ENCODE measurements at regions not wholly inside any gene's neighbourhood (a gene's known extent, or its start where the extent isn't known, plus 50 kb on each side); places are given as distances from the start of the nearest gene placed in this dataset.
A peak's percentile ranks its signal among the peaks of the same experiment; 100 is the strongest.
"Not testable (repeated sequence)": the region's sequence is repeated elsewhere in the genome, so short reads cannot be mapped to it uniquely, and the experiment has no call there.

DNA sequence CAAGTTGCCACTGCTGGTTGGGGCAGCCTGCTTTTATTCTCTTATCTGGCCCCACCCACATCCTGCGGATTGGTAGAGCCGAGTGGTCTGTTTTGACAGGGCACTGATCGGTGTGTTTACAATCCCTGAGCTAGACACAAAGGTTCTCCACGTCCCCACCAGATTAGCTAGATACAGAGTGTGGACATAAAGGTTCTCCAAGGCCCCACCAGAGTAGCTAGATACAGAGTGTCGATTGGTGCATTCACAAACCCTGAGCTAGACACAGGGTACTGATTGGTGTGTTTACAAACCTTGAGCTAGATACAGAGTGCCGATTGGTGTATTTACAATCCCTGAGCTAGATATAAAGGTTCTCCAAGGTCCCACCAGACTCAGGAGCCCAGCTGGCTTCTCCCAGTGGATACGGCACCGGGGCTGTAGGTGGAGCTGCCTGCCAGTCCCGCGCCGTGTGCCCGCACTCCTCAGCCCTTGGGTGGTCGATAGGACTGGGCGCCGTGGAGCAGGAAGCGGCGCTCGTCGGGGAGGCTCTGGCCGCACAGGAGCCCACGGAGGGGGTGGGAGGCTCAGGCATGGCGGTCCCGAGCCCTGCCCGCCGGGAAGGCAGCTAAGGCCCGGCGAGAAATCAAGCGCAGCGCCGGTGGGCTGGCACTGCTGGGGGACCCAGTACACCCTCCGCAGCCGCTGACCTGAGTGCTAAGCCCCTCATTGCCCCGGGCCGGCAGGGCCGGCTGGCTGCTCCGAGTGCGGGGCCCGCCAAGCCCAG, 157.8 kb upstream of the PPP1R3A start:
- DNase-seq = not testable (repeated sequence)

DNA sequence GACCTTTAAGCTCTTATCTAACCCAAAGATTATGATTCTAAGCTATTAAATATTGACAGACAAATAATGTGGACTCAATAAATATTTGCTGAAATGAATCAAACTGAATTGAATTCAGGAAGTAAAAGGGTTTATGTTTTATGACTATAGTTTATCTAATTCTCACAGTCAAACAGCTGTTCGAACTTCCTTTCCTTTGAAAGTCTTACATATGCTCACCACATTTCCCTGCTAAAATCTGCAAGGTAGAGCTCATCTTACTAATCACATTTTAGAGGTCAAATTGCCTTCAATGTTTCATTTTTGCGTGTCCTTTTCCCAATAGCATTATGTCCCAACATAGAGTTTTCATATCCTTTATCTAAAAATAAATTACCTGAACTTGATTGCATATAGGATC, 154.9 kb upstream of the PPP1R3A start:
- DNase-seq = no peak

DNA sequence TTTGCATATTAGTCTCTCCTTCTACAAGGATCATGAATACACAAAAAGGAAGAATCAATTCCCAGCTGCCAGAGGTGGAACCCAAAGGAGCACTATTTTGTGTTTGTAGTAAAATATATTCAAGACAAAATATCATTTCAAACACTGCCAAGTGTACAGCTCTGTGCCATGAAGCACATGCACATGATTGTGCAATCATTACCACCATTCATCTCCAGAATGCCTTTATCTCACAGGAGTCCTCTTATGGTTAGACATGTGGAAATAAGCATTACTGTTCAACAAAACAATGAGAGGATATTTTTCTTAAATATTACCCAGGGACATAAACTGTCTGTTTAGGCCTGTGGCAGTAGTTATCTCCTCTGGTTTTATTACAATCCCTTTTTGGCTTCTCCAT, 151.4 kb upstream of the PPP1R3A start:
- DNase-seq = no peak

DNA sequence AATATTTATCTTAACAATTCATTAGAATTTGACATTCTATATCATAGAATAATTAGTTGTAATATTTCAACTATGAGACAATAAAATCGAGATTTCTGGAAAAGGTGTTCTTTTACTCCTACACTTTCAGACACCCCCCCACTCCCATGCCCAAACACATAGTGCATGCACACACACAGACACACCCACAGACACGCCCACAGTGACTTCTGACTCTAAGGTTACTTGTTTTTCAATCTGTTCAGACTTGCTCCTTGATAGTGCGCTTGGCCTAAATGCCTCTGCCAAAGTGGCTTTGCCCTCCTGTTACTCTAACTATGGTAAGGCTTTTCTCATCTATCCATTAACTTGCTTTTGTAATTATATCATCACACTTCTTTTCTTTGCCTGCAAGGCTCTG, 144.0 kb upstream of the PPP1R3A start:
- DNase-seq = no peak

DNA sequence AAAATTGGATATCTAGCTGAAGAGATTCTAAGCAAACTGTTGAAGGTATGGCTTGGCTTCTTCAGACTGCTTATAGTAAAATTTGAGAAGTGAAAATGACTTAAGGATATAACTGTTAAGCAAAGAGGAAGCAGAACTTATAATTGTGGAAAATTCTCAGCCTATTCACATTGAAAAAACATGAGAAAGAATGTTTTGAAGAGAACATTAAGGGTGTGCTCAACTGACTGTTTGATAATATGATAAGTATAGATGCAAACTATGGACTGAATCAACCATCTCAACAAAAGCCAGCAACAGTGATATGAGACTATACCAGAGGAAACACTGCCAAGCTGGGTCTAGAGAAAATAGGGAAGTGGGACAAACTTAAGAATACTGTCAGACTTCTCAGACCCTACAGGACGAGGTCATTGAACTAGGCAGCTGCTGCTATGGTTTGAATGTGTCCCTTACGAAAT, 133.1 kb upstream of the PPP1R3A start:
- DNase-seq = no peak

DNA sequence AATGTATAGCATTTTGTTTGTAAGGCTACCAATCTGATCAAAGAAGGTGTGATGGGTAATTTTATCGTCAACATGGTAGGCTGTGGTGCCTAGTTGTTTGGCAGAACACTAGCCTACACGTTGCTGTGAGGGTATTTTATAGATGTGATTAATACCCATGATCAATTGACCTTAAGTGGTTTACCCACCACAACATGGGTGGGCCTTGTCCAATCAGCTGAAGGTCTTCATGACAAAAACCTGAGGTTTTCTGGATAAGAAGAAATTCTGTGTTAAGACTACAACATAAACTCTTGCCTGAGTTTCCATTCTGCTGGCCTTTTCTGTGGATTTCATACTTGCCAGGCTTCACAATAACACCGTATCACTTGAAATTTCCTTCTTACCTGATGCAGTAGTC, 131.8 kb upstream of the PPP1R3A start:
- DNase-seq = no peak

DNA sequence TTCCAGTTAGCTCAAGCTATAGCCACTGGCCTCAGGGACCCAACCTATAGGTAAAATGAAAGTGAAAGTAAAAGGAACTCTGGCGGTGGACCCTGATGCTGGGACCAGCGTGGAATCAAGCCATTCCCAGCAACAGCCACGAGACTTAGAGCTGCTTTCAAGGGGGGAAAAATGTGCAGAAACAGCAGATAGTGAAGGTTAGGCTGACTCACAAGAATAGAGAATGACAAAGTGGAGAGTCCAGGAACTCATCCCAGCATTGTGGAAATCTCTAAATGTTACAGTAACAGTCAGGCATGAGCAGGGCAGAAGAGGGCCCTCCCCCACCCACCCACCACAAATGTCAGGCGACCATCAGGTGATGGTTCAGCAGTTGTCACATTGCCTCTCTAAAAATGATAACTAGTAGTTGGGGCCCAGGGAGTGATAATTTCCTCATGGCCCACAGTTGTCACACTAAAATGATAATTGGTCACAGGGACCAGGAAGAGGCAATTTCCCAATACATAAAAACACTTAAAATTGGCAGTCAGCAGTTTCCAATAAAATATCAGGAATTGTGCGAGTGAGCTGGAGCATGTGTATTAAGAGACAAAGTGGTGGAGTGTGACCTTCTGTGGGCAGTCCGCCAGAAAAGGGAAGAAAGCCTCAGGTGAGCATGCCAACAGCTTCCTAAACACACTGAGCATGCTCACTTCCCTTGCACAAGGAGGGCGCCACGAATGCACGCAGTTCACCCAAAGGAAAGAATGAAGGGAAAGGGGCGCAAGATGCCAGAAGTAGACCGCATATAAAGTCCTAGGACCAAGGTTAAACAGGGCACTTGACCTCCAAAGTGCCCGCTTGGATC, 129.8 kb upstream of the PPP1R3A start:
- peak; percentile 6 for DNase-seq

DNA sequence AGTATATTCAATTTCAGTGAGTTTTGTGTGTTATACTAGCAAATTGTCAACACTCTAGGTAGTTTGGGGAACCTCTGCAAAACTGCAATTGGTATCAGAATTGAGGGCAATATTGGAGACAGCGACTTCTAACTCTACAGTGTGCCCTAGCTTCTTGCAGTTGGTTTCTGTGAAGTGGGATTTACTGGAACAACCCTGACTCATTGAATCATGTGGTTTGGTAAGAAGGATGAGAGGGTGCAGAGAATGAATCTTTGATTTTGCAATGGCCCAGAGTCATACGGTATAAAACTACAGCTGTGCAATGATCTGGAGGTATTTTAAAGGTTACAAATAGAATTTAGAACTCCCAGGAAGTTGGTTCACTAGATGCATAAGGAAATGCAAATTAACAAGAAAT, 129.1 kb upstream of the PPP1R3A start:
- no peak for DNase-seq

DNA sequence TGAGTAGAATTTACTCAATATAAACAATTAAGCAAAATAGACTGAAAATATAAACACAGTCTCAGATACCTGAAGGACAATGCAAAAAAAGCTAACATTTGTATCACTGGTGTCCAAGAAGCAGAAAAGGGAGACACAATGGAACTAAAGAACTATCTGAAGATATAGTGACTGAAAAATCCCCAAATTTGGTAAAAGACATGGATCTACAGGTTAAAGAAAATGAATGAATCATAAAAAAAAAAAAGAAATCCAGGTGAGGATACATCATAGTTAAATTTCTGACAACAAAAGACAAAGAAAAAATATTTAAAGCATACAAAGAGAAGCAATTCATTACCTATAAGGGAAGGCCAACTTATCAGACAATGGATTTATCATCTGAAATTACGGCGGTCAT, 114.7 kb upstream of the PPP1R3A start:
- no peak for DNase-seq

DNA sequence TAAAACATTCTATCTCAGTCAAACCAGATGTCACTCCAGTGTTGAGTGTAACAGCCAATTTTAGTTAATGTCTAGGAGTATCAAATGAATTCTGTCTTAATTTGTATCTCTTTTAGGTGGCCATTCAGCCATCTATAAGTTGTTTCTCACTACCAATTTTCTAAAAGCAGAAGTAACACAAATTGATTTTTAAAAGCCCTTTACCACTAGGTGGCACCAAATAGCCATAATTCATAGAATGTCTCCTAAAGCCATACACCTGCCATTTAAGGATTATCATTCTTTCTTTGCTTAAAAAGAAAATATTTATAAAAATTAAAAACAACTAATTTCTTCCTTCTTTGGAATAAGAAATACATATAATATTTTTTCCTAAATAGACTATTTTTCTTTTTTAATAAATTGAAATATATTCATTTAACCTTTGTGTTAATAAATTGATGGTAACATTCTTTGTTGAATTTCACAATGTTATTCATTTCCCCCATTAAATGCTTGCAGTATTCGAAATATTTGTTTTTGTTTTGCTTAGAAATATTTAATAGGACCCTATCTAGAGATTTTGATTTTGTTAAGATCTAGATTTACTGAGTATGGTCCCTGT, 107.8 kb upstream of the PPP1R3A start:
- no peak for DNase-seq

DNA sequence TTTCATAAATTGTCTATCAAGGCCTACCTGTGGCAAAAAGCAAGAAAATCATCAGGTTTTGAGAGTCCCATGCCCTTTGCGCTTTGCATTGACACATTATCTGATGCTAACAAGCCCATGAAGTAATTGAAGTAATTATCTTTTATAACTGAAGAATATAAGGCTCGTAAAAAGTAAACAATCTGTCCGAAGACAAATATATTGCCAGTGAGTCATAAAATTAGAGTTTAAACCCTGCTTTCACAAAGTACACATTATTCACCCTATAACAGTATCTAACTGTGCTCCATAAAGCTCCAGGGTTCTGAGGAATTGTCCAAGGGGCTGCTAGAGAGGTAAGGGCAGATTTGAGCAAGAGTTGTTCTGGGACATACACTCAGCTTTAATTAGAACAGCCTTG, 102.3 kb upstream of the PPP1R3A start:
- DNase-seq = no peak

DNA sequence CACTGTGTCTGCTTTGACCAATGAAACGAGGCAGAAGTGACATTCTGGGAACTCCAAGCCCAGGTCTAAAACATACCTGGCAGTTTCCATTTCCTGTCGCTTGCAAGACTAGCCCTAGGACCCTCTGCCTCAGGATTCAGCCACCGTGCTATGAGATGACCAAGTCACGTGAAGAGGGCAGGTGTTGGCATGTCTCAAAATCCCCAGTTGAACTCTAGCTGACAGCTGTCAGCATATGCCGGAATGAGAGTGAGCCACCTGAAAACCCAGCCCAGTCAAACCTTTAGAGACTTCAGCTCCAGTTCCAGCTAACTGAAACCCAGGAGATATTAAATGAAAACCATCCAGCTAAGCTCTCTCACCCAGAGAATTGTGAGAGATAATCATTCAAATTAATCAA, 89.9 kb upstream of the PPP1R3A start:
- no peak for DNase-seq

DNA sequence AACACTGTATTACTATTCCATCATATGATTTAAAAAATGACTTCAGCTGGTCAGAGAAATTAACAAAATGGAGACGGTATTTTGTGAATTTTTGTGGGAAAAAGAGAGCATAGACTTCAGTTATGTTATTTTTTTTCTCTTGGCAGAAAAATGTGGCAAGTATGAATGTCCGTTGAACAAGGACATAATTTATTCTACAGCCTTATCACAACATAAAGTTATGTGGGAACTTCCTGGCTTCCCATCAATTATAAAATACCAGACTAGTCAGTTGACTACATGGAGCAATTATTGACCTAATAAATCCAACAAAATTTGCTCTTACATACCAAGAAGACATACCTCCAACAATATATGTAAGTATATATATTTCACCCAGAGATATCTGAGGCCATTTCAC, 88.6 kb upstream of the PPP1R3A start:
- DNase-seq = no peak

DNA sequence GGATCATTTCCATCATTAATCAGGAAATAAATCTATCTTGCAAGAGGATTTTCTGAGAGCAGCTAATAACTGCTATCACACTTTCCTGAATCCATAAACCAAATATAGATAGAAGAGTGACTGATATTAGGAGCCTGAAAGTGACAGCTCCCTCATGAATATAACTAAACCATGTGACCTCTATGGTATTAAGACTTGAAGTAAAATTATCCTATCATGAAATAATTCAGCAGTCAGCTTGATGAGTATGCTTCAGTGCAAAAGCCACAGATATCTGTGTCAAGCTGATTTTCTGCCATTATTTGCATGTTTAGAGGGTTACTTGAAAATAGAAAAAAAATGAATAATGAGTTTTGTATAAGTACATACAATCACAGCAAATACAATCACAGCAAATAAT, 80.1 kb upstream of the PPP1R3A start:
- no peak for DNase-seq

DNA sequence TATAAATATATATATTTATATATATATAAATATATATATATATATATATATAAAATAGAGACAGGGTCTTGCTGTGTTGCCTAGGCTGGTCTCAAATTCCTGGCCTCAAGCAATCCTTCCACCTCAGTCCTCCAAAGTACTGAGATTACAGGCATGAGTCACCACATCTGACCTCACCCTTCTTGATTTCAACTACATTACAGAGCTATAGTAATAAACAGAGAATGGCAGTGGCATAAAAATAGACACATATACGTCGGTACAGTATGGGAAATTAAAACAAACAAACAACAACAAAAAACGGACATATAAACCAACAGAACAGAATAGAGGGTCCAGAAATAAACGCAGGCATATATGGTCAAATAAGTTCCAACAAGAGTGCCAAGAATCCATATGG, 77.6 kb upstream of the PPP1R3A start:
- no peak for DNase-seq

DNA sequence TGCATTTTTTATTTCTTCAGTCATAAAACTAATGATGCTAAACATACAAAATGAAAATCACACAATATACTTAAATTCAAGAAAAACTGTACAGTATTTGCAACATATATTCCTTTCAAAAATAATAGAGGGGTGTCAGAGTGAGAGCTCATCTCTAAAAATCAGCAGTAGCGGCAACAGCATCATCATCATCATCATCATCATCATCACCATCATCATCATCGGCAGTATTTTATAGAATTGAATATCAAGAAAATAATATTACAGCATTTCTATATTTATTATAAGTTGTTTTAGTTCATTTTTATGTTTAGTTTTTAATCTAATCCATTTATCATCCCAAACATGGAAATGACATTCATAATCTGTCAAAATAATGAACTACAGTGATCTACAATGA, 67.4 kb upstream of the PPP1R3A start:
- no peak for DNase-seq

DNA sequence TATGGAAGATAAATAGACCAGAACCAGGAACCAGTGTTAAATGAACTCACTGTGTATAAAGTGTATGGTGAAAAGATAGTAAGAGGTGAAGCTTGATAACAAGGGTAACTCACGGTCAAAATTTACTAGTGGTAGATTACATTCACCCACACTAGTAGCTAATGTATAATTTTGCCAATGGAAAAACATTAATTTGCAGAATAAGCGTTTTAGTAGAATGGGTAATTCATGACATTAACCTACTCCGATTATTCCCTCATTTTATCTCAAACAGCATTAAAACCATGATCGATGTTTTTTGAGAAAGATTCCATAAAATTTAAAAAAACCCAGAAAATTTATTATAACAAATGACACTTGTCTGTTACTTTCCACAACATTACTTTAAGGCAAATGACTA, 57.7 kb upstream of the PPP1R3A start:
- DNase-seq = no peak

DNA sequence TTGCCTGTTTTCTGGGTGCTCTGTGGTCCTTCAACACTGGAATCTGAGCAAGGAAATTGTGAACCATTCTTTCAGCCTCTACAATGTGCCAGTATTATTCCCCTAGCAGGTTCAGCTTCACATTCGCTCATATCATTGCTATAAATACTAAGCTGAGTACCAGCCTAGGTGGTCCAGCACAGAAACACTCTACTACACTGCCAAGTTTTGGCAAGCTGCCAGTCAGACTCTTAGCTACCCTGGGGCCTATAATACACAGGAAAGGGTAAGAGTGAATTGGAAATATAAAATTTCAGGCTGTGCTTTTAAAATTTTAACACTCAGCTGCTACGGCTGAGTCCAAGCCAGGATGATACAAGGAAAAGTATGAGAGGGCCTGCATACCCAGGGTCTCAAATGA, 49.9 kb upstream of the PPP1R3A start:
- DNase-seq = no peak
